NOMO-1 (cell line): ENCODE measurements at regions not wholly inside any gene's neighbourhood (a gene's known extent, or its start where the extent isn't known, plus 50 kb on each side); places are given as distances from the start of the nearest gene placed in this dataset.

Experiments used
- DNase-seq, 2 experiments: peaks; one replicate each; lab custom pipeline; 2025; ENCODE audit not compliant: unreplicated experiment in 2 of 2; lab: John Stamatoyannopoulos, UW

GRCh38 chr5:93800988-93801811 is 59.8 kb upstream of the POU5F2 start:
- DNase-seq = peak in 1 of 2 experiments; percentile 53

- no peak for DNase-seq
These were observed 53.6 kb upstream of the POU5F2 start for GRCh38 chr5:93794954-93795353.

GRCh38 chr5:93793159-93793781 is 51.9 kb upstream of the POU5F2 start:
- no peak for DNase-seq

- peak; percentile 59 to 62 for DNase-seq
These were observed 50.1 kb upstream of the POU5F2 start for GRCh38 chr5:93791518-93791972.
